Caco-2 (cell line): ENCODE measurements at regions not wholly inside any gene's neighbourhood (a gene's known extent, or its start where the extent isn't known, plus 50 kb on each side); places are given as distances from the start of the nearest gene placed in this dataset.
A peak's percentile ranks its signal among the peaks of the same experiment; 100 is the strongest.

ENCODE experiments used
- BruUV-seq: library from RNA; stranded (reverse); fragments of 400-500 nt; replicated peaks from 2 replicates; lab custom pipeline; 2021; lab: Mats Ljungman, UMichigan
- CTCF ChIA-PET: fragments of 300-600 bp; sonication (Branson Sonifier 250); formaldehyde crosslinking; loops from one replicate; lab custom pipeline; 2022; ENCODE audit warnings: antibody characterized with exemption; lab: Charles Lee
- POLR2A ChIA-PET: fragments of 300-600 bp; sonication (Branson Sonifier 250); formaldehyde crosslinking; loops from one replicate; lab custom pipeline; 2022; ENCODE audit warnings: antibody characterized with exemption; lab: Charles Lee
- DNase-seq, 2 experiments: peaks; one replicate each; pipeline versions ENCODE4 v3.0.0 to v3.0.0-alpha.2; 2020 to 2022
- H3K27me3 ChIP-seq: replicated peaks from 2 replicates; pipeline ENCODE4 v1.6.0; 2011; ENCODE audit warnings: low read length; ENCODE audit not compliant: control insufficient read depth, insufficient read depth
- H3K36me3 ChIP-seq: 2 replicates; pipeline ENCODE4 v1.5.1; 2011; ENCODE audit warnings: low read length; ENCODE audit not compliant: control insufficient read depth, insufficient read depth
- H3K4me1 ChIP-seq: fragments of 250-450 bp; sonication (Bioruptor Pico); 2 replicates; pipeline ENCODE4 v1.5.1; 2020; ENCODE audit warnings: mild to moderate bottlenecking
- H3K4me3 ChIP-seq: 2 replicates; pipeline ENCODE4 v1.5.1; 2011; ENCODE audit warnings: low read depth, mild to moderate bottlenecking, control low read depth, low read length
- H3K9me3 ChIP-seq: fragments of 250-450 bp; sonication (Bioruptor Pico); 2 replicates; pipeline ENCODE4 v1.5.1; 2020; ENCODE audit warnings: mild to moderate bottlenecking, moderate library complexity
- H3K27ac Mint-ChIP-seq: one replicate; pipeline ENCODE4 v1.8.0; 2022; ENCODE audit warnings: mixed read lengths; ENCODE audit not compliant: unreplicated experiment
- H3K27me3 Mint-ChIP-seq: one replicate; pipeline ENCODE4 v1.8.0; 2022; ENCODE audit warnings: mixed read lengths; ENCODE audit not compliant: insufficient read depth, unreplicated experiment
- H3K36me3 Mint-ChIP-seq: one replicate; pipeline ENCODE4 v1.8.0; 2022; ENCODE audit warnings: mild to moderate bottlenecking, mixed read lengths; ENCODE audit not compliant: insufficient read depth, unreplicated experiment
- H3K4me1 Mint-ChIP-seq: one replicate; pipeline ENCODE4 v1.8.0; 2022; ENCODE audit warnings: low read depth, mixed read lengths; ENCODE audit not compliant: unreplicated experiment
- H3K4me3 Mint-ChIP-seq: one replicate; pipeline ENCODE4 v1.8.0; 2022; ENCODE audit warnings: mild to moderate bottlenecking, moderate library complexity, mixed read lengths; ENCODE audit not compliant: unreplicated experiment
- H3K9me3 Mint-ChIP-seq: one replicate; pipeline ENCODE4 v1.8.0; 2022; ENCODE audit warnings: mixed read lengths; ENCODE audit not compliant: unreplicated experiment
- intact Hi-C: fragments of 100-400 bp; cut with micrococcal nuclease; formaldehyde crosslinking; loops from one replicate; pipeline ENCODE4 v1.10.0; 2022; ENCODE audit not compliant: unreplicated experiment
- TF ChIP-seq, protein P1 (sequence below), 2 experiments: fragments of 200-600 bp in 1 of 2; IDR thresholded peaks; 1 replicate in 1 of 2; 2 replicates in 1 of 2; pipeline versions ENCODE4 v1.5.1 to v1.8.0; 2011 to 2022; ENCODE audit warnings: antibody characterized with exemption in 1 of 2, control low read depth in 1 of 2, inconsistent platforms in 1 of 2, low read depth in 1 of 2, low read length in 1 of 2, mild to moderate bottlenecking in 1 of 2, moderate library complexity in 1 of 2; ENCODE audit not compliant: insufficient read depth in 1 of 2, severe bottlenecking in 1 of 2, unreplicated experiment in 1 of 2

DNA sequence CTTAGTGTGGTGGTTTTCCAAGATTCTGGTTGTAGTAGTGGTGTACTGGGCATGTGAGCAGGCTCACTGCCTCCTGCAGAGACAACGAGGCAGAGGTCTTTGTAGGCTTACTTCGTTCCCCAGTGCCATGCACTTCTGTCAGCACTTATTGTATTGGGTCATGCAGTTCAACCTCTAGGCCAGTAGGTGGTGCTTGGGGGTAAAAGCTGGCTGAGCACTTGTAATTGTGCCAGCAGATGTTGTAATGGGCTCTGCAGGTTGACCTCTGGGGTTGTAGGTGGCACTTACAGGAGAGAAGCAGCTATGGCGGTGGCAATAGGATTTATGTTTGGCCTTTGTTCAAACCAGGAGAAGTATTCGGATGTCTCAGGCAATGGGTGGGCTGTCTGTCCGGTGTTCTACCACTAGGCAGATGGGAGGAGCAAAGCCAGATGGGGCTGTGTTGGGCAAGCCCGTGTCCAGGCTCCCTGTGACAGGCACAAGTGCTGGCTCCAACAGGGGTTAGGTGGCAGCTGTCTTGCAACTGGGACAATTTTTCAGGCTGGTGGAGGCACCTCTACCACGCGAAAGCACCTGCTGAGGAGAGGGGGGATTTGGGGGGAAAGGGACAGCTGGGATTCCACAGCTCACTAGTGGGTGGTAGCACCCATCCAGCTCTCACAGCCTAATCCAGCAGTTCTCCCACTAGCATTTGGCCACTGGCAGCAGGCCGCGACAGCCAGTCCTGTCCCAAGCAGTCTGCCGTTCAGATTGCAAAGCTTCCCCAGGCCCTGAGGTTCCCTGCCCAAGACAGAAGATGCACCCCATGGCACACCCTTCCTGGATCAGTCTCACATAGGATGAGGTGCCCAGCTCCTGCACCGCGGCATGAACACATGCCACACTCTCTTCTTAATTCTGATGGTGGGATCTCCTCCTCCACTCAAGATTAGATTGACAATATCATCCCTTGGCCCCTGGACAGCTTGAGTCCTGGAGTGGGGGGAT lies 274.5 kb downstream of the CTH start:
- peaks cover 6% of the 10 kb centered on the region for H3K27me3 Mint-ChIP-seq
- H3K36me3 ChIP-seq: no peaks in the 10 kb centered on the region
- intact Hi-C loops: loop anchor here (1.0 kb wide), 1 partner anchor 365 kb away; no protein-coding TSS in a partner anchor
- H3K4me1 ChIP-seq: no peaks in the 10 kb centered on the region
- ChIA-PET CTCF (interaction anchor here (0.6 to 0.7 kb wide), 2 partner anchors 364 to 1527 kb away, joined by 3 to 4 read pairs; no protein-coding TSS in a partner anchor), POLR2A (no interaction called here)
- no peak overlapping the region for H3K4me3 ChIP-seq
- no TSS peak for BruUV-seq
- DNase-seq: peak; percentile 42 to 56
- no peaks in the 10 kb centered on the region for H3K4me1 Mint-ChIP-seq
- H3K4me3 Mint-ChIP-seq: no peak overlapping the region
- H3K36me3 Mint-ChIP-seq: no peaks in the 10 kb centered on the region
- no peak overlapping the region for H3K27ac Mint-ChIP-seq
- TF ChIP-seq, protein P1, sequence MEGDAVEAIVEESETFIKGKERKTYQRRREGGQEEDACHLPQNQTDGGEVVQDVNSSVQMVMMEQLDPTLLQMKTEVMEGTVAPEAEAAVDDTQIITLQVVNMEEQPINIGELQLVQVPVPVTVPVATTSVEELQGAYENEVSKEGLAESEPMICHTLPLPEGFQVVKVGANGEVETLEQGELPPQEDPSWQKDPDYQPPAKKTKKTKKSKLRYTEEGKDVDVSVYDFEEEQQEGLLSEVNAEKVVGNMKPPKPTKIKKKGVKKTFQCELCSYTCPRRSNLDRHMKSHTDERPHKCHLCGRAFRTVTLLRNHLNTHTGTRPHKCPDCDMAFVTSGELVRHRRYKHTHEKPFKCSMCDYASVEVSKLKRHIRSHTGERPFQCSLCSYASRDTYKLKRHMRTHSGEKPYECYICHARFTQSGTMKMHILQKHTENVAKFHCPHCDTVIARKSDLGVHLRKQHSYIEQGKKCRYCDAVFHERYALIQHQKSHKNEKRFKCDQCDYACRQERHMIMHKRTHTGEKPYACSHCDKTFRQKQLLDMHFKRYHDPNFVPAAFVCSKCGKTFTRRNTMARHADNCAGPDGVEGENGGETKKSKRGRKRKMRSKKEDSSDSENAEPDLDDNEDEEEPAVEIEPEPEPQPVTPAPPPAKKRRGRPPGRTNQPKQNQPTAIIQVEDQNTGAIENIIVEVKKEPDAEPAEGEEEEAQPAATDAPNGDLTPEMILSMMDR (IDR thresholded peaks at IDR 0.05; ENCODE audit: insufficient read depth in 1 of 2, low read depth in 1 of 2, low read length in 1 of 2, severe bottlenecking in 1 of 2, unreplicated experiment in 1 of 2): peak; percentile 71 to 72
- no peaks in the 10 kb centered on the region for H3K9me3 ChIP-seq
- no peaks in the 10 kb centered on the region for H3K9me3 Mint-ChIP-seq
- H3K27me3 ChIP-seq: no peaks in the 10 kb centered on the region

- no peaks in the 10 kb centered on the region for H3K36me3 ChIP-seq
- no peaks in the 10 kb centered on the region for H3K9me3 Mint-ChIP-seq
- POLR2A ChIA-PET: no interaction called here
- H3K27me3 Mint-ChIP-seq: peaks cover 14% of the 10 kb centered on the region
- no peak overlapping the region for H3K27ac Mint-ChIP-seq
- H3K27me3 ChIP-seq: no peaks in the 10 kb centered on the region
- H3K4me3 Mint-ChIP-seq: no peak overlapping the region
- no peaks in the 10 kb centered on the region for H3K36me3 Mint-ChIP-seq
- TF ChIP-seq, protein P1 (IDR thresholded peaks at IDR 0.05; ENCODE audit: insufficient read depth in 1 of 2, low read depth in 1 of 2, low read length in 1 of 2, severe bottlenecking in 1 of 2, unreplicated experiment in 1 of 2): no peak
- H3K4me1 ChIP-seq: no peaks in the 10 kb centered on the region
- no peak overlapping the region for H3K4me3 ChIP-seq
- intact Hi-C loops: no loop called here
- H3K9me3 ChIP-seq: no peaks in the 10 kb centered on the region
- CTCF ChIA-PET: interaction anchor here (0.7 kb wide), 1 partner anchor 309 kb away, joined by 3 read pairs; no protein-coding TSS in a partner anchor
- H3K4me1 Mint-ChIP-seq: no peaks in the 10 kb centered on the region
- no peak for DNase-seq
- BruUV-seq: no TSS peak
These were observed 277.5 kb downstream of the CTH start for GRCh38 chr1:70688580-70688979.

- H3K9me3 ChIP-seq: no peaks in the 10 kb centered on the region
- no peak overlapping the region for H3K27ac Mint-ChIP-seq
- no peaks in the 10 kb centered on the region for H3K36me3 Mint-ChIP-seq
- no peaks in the 10 kb centered on the region for H3K4me1 Mint-ChIP-seq
- no peaks in the 10 kb centered on the region for H3K27me3 Mint-ChIP-seq
- TF ChIP-seq, protein P1 (IDR thresholded peaks at IDR 0.05; ENCODE audit: insufficient read depth in 1 of 2, low read depth in 1 of 2, low read length in 1 of 2, severe bottlenecking in 1 of 2, unreplicated experiment in 1 of 2): no peak
- BruUV-seq: no TSS peak
- H3K27me3 ChIP-seq: no peaks in the 10 kb centered on the region
- DNase-seq: no peak
- intact Hi-C loops: no loop called here
- no peak overlapping the region for H3K4me3 Mint-ChIP-seq
- no peaks in the 10 kb centered on the region for H3K9me3 Mint-ChIP-seq
- no peaks in the 10 kb centered on the region for H3K36me3 ChIP-seq
- CTCF ChIA-PET: no interaction called here
- H3K4me3 ChIP-seq: no peak overlapping the region
- H3K4me1 ChIP-seq: no peaks in the 10 kb centered on the region
- POLR2A ChIA-PET: no interaction called here
These were observed 295.4 kb downstream of the CTH start for GRCh38 chr1:70706381-70707037.
